ENCODE measurements at regions not wholly inside any gene's neighbourhood (a gene's known extent, or its start where the extent isn't known, plus 50 kb on each side); places are given as distances from the start of the nearest gene placed in this dataset.

- no peak for TF ChIP-seq CTCF (IDR thresholded peaks at IDR 0.05 in 4 of 5, conservative IDR thresholded peaks at IDR 0.05 in 1 of 5)
- no peak for TF ChIP-seq POLR2A (IDR thresholded peaks at IDR 0.05)
Observed at GRCh38 chr14:104297721-104298401, 159.5 kb downstream of the KIF26A start.
